ENCODE measurements at regions not wholly inside any gene's neighbourhood (a gene's known extent, or its start where the extent isn't known, plus 50 kb on each side); places are given as distances from the start of the nearest gene placed in this dataset.

- Histone ChIP-seq H3K9me3 (ENCODE audit: control insufficient read depth in 1 of 2, insufficient read depth in 1 of 2, low read depth in 1 of 2, low read length in 2 of 2) (no peaks in the 10 kb centered on the region; a peak in 2 of 4 replicates), H3K36me3 (ENCODE audit: control insufficient read depth in 1 of 2, insufficient read depth in 2 of 2, low read length in 2 of 2) (no peaks in the 10 kb centered on the region), H3K27me3 (ENCODE audit: insufficient read depth, low read length) (no peaks in the 10 kb centered on the region), H2AFZ (ENCODE audit: low read depth, low read length, poor library complexity, severe bottlenecking) (no peak overlapping the region), H3K4me2 (ENCODE audit: low read length) (no peak overlapping the region), H3K27ac (ENCODE audit: low read depth, low read length) (no peak overlapping the region), H3K9ac (ENCODE audit: low read length) (no peak overlapping the region), H3K4me1 (ENCODE audit: control insufficient read depth in 1 of 2, insufficient read depth in 2 of 2, low read length in 2 of 2) (no peaks in the 10 kb centered on the region), H3K9me2 (ENCODE audit: insufficient read depth) (no peaks in the 10 kb centered on the region), H4K20me1 (ENCODE audit: insufficient read depth) (no peaks in the 10 kb centered on the region), H3K79me2 (ENCODE audit: insufficient read depth, low read length) (no peaks in the 10 kb centered on the region), H3K4me3 (replicated peaks in 1 of 2; ENCODE audit: low read depth in 1 of 2, low read length in 2 of 2) (no peak overlapping the region)
- ATAC-seq (no peak), DNase-seq (ENCODE audit: low read depth, low spot score) (no peak)
- CTCF ChIA-PET: no interaction called here
- BruUV-seq (replicated peaks): no TSS peak
- RAD21 ChIA-PET (ENCODE audit: low non-redundant PET in 1 of 2, low total read pairs in 2 of 2, uncharacterized antibody in 2 of 2, unreplicated experiment in 2 of 2): no interaction called here
- intact Hi-C loops (cut with micrococcal nuclease): no loop called here
- POLR2A ChIA-PET: no interaction called here
- TF ChIP-seq REST (IDR thresholded peaks at IDR 0.05; ENCODE audit: low read depth): no peak
- no peak for TF ChIP-seq EGR1 (IDR thresholded peaks at IDR 0.05; ENCODE audit: low read depth)
- no peak for TF ChIP-seq CTCF (IDR thresholded peaks at IDR 0.05 in 2 of 3, conservative IDR thresholded peaks at IDR 0.05 in 1 of 3; ENCODE audit: borderline replicate concordance in 1 of 3, insufficient read depth in 1 of 3, low read depth in 2 of 3, low read length in 2 of 3)
Observed at GRCh38 chr2:22628221-22628620, 756.8 kb upstream of the KLHL29 start.

GRCh38 chr2:22628906-22629305 lies 756.1 kb upstream of the KLHL29 start:
- no peak overlapping the region for H3K4me3 ChIP-seq (replicated peaks in 1 of 2; ENCODE audit: low read depth in 1 of 2, low read length in 2 of 2)
- H3K4me1 ChIP-seq (ENCODE audit: control insufficient read depth in 1 of 2, insufficient read depth in 2 of 2, low read length in 2 of 2): no peaks in the 10 kb centered on the region
- H3K27me3 ChIP-seq (ENCODE audit: insufficient read depth, low read length): no peaks in the 10 kb centered on the region
- DNase-seq (ENCODE audit: low read depth, low spot score) (no peak), ATAC-seq (no peak)
- no peak overlapping the region for H3K27ac ChIP-seq (ENCODE audit: low read depth, low read length)
- BruUV-seq (replicated peaks): no TSS peak
- H3K9me3 ChIP-seq (ENCODE audit: control insufficient read depth in 1 of 2, insufficient read depth in 1 of 2, low read depth in 1 of 2, low read length in 2 of 2): no peaks in the 10 kb centered on the region; a peak in 2 of 4 replicates
- POLR2A ChIA-PET: no interaction called here
- no peak overlapping the region for H3K4me2 ChIP-seq (ENCODE audit: low read length)
- H3K9ac ChIP-seq (ENCODE audit: low read length): no peak overlapping the region
- no peaks in the 10 kb centered on the region for H4K20me1 ChIP-seq (ENCODE audit: insufficient read depth)
- RAD21 ChIA-PET (ENCODE audit: low non-redundant PET in 1 of 2, low total read pairs in 2 of 2, uncharacterized antibody in 2 of 2, unreplicated experiment in 2 of 2): no interaction called here
- TF ChIP-seq REST (IDR thresholded peaks at IDR 0.05; ENCODE audit: low read depth): no peak
- intact Hi-C loops (cut with micrococcal nuclease): no loop called here
- no peaks in the 10 kb centered on the region for H3K36me3 ChIP-seq (ENCODE audit: control insufficient read depth in 1 of 2, insufficient read depth in 2 of 2, low read length in 2 of 2)
- no peak overlapping the region for H2AFZ ChIP-seq (ENCODE audit: low read depth, low read length, poor library complexity, severe bottlenecking)
- H3K9me2 ChIP-seq (ENCODE audit: insufficient read depth): no peaks in the 10 kb centered on the region
- no peaks in the 10 kb centered on the region for H3K79me2 ChIP-seq (ENCODE audit: insufficient read depth, low read length)
- CTCF ChIA-PET: no interaction called here
